ENCODE measurements at regions not wholly inside any gene's neighbourhood (a gene's known extent, or its start where the extent isn't known, plus 50 kb on each side); places are given as distances from the start of the nearest gene placed in this dataset.
"Not testable (repeated sequence)": the region's sequence is repeated elsewhere in the genome, so short reads cannot be mapped to it uniquely, and the experiment has no call there.

GRCh38 chr6:147991961-147992360 lies 350.7 kb upstream of the SASH1 start:
- no peak for DNase-seq

- no peak for DNase-seq
Observed at GRCh38 chr6:147999001-147999540, 343.6 kb upstream of the SASH1 start.

DNA sequence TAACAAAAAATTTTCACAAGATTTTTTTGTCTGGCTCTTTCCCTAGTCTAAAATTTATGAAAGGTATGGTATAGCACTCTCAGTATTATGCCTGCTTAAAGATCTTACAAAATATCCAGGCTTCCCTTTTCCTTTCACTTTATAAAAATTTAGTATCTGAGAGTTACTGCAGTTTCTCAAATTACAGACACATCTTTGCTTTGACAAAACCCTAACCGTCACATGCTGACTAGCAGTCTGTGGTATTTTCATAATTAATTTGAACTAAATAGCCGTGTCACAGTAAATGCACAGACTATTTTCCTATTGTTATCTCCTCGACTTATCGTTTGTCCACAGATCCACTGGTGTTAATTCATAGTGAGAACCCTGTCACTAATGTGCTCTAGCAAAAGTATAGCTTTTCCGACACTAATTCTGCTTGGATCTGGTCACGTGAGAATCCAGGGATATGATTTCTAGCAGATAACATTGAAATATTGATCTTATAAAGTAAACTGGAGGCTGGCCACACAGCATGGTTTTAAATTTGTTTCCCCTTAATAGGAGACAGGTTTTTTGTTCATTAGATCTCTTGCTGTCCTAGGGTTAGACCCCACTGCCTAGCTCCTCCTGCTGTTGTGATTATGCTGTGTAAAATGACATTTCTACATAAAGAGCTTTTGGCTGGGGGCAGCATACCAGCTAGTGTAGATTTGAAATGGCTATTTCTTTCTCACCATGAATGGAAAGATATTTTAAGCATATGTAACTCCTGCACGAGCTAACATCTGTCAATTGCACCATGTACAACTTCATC lies 340.6 kb upstream of the SASH1 start:
- no peak for DNase-seq

DNA sequence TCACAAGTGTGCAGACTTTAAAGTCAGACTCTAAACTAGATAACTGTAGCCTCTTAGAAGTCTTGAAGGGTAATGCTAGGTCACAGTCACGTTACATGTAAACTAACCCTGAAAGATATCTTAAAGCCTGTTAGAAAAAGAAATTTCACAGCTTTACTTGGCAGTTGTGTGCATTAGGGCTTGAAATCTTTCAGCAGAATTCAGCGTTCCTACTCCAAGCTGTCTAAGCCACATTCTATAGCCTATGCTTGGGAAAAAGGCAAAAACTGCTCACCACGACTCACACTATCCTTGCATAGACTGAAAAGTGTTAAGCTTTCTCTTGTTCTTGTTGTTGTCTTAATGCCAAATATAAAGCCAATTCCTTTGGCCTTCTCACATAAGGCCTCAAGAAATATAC lies 338.0 kb upstream of the SASH1 start:
- no peak for DNase-seq

DNA sequence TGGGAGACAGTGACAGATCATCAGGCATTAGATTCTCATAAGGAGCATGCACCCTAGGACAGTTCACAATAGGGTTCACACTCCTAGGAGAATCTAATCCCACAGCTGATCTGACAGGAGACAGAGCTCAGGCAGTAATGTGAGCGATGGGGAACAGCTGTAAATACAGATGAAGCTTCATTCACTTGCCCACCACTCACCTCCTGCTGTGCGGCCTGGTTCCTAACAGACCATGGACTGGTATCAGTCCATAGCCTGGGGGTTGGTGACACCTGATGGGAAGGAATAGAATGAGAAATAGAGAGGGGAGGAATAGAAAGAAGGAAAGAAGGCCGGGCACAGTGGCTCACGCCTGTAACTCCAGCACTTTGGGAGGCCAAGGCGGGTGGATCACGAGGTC lies 336.8 kb upstream of the SASH1 start:
- no peak for DNase-seq

GRCh38 chr6:148010516-148010915 lies 332.1 kb upstream of the SASH1 start:
- DNase-seq: not testable (repeated sequence)

GRCh38 chr6:148016013-148016412 lies 326.6 kb upstream of the SASH1 start:
- no peak for DNase-seq

GRCh38 chr6:148021165-148021564 lies 321.5 kb upstream of the SASH1 start:
- no peak for DNase-seq

DNA sequence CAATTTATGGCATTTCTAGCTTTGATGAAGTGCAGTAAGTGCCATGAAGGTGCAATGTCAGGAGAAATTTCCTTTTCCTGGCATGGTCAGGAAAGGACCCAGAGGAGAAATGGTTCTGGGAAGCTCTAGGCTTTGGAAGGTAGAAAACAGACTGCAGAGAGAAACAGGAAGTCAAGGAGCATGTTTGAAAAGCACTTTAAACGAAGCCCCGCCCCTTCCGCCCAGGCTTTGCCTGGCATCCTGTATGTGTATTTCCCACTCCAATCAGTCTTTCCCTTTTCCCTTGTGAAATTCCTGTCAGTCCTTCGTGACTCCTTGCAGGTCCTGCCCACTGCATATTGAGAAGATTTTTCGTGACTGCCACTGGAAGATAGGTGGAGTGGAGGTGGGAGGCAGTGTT lies 320.9 kb upstream of the SASH1 start:
- DNase-seq: no peak

DNA sequence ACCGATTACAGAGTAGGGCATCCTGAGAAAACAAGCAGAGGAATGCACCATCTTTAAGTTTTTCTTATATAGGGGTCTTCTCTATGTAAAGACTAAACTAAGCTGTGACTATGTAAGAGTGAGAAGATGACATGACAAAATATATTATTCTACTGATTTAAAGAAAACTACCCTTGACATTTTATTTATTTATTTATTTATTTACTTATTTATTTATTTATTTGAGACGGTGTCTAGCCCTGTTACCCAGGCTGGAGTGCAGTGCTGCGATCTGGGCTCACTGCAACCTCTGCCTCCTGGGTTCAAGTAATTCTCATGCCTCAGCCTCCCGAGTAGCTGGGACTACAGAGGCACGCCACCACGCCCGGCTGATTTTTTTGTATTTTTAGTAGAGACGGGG lies 320.4 kb upstream of the SASH1 start:
- not testable (repeated sequence) for DNase-seq

- no peak for DNase-seq
Observed at GRCh38 chr6:148027201-148027600, 315.4 kb upstream of the SASH1 start.

DNA sequence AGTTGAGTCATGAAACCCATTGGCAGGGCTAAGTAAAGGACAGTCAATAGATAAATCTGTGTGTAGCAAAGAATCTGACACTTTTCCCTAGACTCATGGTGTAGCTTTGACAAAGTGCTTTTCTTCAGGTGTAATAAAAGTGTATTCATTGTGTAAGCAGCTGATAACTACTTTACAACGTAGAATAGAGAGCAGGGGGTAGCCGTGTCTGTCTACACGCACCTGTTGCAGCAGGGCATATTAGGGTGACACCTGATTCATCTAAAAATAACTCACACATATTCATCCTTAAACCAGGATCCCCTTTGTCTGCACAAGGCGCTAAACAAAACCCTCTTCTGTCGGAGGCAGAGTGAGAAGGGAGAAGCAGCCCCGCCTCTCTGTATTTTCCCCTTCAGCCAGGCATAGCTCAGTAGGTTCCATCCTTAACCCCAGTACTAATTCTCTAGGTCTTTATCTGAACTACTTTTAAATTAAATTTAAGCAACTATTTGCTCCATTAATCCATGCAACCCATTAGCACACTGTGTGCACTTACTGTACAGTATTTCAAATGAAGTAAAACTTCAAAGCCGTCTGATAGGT lies 306.7 kb upstream of the SASH1 start:
- no peak for DNase-seq

DNA sequence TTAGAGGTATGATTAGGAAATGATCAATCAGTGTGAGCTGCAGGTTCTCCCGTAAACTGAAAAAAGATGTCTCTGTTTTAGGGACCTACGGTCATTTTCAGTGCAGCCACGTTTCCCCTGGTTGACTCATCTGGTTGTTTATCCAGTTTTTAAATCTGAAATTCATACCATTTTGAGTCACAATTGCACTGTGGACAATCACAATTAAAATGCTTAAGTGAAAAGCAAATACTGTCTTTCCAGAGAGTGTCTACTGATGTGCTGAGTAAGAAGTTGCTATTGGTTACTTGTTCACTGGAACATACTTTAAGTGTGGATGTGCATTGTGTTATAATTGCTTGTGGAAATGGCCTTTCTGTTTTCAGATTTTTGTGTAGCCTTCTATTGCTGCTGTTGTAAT lies 305.1 kb upstream of the SASH1 start:
- no peak for DNase-seq

DNA sequence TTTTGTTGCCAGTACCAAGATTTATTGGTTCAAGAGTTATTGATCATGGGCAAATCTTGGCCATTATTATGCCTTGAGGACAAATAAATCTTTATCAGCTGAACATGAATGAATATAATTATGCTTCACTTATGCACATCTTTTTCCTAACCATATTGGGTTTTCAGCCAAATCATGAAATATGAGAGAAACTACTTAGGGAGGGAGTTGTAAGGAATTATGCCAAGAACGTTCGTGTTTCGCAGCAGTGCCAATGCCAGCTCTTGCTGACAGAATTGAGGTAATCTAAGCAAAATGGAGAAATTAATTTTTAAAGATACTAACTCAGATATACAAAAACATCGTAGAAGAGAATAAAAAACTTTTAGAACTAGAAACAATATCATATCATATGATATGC lies 301.1 kb upstream of the SASH1 start:
- no peak for DNase-seq

DNA sequence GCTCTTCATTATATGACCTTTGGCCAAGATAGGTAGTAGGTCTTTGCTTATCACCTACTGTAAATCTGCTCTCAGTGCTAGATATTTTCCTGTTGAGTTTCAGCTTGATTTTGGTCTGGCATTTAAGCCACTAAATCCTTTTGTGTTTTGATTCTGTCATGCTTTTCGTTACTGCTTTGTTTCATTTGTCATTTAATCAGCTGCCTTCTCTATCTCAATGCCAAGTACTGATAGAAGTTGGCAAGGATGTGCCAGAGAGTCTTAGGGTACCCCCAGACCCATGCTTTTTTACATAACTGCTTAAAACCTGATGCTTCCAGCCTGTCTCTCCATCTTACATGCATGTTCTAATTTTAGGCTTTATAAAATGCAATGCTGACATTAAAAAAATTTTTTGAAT lies 300.1 kb upstream of the SASH1 start:
- no peak for DNase-seq

- DNase-seq: no peak
Observed at GRCh38 chr6:148044261-148044751, 298.3 kb upstream of the SASH1 start.

- no peak for DNase-seq
Observed at GRCh38 chr6:148044921-148045320, 297.7 kb upstream of the SASH1 start.

DNA sequence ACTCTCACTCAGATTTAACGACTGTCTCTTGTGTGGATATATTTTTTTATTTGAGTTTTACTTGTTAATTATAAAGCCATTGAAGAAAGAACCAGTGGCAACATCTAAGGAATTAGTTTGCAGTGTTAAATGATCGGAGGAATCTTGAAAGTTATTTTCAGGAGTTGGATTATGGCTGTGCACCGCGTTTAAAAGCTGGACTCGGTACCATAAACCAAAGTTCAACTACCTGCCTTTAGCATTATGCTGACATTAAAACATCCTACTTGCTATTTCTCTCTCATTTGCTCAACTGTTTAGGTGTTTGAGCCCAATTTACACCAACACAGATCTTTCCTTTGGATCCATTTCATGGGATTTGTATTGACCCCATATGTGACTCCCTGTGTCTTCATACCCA lies 289.4 kb upstream of the SASH1 start:
- no peak for DNase-seq

DNA sequence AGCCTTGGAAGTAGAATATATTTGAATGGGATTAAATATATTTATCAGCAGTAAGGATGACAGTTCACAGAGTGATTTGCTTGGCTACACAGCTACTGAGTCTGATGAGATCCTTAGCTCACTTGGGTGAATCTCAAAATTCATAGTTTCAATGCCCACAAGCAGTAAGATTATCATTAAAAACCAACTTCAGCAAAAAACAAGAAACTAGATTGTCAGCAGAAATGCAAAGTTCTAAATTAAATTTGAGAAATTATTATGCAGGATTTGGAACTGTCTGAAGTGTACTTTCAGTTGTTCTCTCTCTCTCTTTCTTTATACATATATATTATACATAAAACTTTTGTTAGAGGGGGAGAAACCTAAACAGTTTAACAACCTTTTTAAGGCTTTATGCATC lies 288.8 kb upstream of the SASH1 start:
- no peak for DNase-seq

GRCh38 chr6:148054219-148054618 lies 288.4 kb upstream of the SASH1 start:
- DNase-seq: no peak

DNA sequence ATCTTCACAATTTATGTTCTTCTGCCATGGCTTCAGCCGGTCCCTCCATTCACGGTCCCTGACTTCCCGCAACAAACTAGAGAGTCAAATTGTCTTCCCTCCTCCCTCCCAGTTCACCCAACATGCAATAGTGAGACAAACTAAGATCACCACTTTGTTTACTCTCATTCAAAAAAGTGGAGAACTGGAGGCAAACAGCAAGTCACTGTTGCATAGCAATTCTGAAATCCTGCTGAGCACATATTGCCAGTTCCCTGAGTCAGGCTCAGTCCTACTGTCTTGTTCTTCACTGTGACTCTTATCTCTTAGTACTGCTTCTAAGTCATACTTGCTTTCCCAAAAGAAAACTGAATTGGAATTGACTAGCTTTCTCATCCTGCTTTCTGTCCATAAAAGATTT lies 287.2 kb upstream of the SASH1 start:
- no peak for DNase-seq

- DNase-seq: no peak
Observed at GRCh38 chr6:148059869-148060268, 282.8 kb upstream of the SASH1 start.

GRCh38 chr6:148064406-148065134 lies 278.1 kb upstream of the SASH1 start:
- no peak for DNase-seq

Measured in CD4-positive, alpha-beta T cell treated with Interleukin-15 for 1 hour (primary cell).